Fibroblast of mammary gland (primary cell): ENCODE measurements at regions not wholly inside any gene's neighbourhood (a gene's known extent, or its start where the extent isn't known, plus 50 kb on each side); places are given as distances from the start of the nearest gene placed in this dataset.

Experiments
- DNase-seq: peaks from one replicate; pipeline ENCODE4 v3.0.0-alpha.2; 2010; ENCODE audit warnings: low read depth
- H3K4me3 ChIP-seq: 2 replicates; pipeline ENCODE4 v1.5.1; 2011; ENCODE audit warnings: low read depth, mild to moderate bottlenecking, low read length, moderate library complexity; ENCODE audit not compliant: control insufficient read depth
- TF ChIP-seq, protein P1 (sequence below): conservative IDR thresholded peaks from 2 replicates; pipeline ENCODE4 v1.5.1; 2011; ENCODE audit warnings: low read depth, low read length, inconsistent platforms; ENCODE audit not compliant: control insufficient read depth, insufficient read depth

DNA sequence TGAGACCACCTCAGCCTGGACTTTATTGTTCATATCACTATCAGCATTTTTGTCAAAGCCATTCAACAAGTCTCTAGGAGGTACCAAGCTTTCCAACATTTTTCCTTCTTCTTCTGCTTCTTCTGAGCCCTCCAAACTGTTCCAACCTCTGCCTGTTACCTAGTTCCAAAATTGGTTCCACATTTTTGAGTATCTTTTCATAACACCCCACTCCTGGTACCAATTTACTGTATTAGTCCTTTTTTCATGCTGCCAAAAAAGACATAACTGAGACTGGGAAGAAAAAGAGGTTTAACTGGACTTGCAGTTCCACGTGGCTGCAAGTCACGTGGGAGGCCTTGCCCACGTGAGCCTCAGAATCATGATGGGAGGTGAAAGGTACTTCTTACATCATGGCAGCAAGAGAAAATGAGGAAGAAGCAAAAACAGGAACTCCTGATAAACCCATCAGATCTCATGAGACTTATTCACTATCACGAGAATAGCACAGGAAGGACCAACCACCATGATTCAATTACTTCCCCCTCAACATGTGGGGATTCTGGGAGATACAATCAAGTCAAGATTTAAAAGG lies 215.1 kb downstream of the PCDH17 start:
- TF ChIP-seq, protein P1, sequence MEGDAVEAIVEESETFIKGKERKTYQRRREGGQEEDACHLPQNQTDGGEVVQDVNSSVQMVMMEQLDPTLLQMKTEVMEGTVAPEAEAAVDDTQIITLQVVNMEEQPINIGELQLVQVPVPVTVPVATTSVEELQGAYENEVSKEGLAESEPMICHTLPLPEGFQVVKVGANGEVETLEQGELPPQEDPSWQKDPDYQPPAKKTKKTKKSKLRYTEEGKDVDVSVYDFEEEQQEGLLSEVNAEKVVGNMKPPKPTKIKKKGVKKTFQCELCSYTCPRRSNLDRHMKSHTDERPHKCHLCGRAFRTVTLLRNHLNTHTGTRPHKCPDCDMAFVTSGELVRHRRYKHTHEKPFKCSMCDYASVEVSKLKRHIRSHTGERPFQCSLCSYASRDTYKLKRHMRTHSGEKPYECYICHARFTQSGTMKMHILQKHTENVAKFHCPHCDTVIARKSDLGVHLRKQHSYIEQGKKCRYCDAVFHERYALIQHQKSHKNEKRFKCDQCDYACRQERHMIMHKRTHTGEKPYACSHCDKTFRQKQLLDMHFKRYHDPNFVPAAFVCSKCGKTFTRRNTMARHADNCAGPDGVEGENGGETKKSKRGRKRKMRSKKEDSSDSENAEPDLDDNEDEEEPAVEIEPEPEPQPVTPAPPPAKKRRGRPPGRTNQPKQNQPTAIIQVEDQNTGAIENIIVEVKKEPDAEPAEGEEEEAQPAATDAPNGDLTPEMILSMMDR: no peak
- DNase-seq: no peak
- H3K4me3 ChIP-seq: no peak overlapping the region

DNA sequence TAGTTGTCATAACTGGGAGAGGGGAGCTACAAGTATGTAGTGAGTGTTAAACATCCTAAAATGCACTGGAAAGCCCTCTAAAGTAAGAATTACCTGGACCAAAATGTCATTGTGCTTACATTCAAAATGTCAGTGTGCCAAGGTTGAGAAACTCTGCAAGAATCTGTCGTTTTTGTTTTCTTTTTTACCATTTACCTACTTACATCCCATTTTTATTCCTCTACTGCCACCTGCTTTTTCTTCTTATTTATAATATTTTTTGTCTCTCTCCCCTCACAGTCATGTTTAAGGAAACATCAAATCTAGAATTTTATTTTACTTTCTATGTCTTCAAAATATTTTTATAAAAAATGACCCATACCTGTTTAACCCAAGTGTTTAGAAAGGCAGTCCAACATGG lies 226.4 kb downstream of the PCDH17 start:
- TF ChIP-seq, protein P1: no peak
- no peak overlapping the region for H3K4me3 ChIP-seq
- no peak for DNase-seq

DNA sequence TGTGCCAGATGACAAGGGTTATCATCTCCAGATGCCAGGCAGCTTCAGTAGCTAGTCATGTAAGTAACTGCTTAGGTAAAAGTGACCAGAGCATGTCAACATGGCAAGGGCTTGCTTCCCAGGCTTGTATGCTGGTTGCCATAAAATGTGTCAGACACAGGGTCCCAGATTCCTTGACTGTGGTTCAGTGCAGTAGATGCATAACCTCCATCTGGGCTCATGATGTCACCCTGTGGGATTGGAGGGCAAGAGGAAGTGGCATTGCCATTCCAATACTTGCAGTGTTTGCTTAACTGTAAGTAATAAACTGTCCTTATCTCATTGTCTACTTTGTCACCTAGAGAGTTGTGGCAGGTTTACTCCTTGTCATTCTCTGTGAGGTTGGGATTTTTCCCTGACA lies 226.8 kb downstream of the PCDH17 start:
- no peak overlapping the region for H3K4me3 ChIP-seq
- TF ChIP-seq, protein P1: no peak
- no peak for DNase-seq

DNA sequence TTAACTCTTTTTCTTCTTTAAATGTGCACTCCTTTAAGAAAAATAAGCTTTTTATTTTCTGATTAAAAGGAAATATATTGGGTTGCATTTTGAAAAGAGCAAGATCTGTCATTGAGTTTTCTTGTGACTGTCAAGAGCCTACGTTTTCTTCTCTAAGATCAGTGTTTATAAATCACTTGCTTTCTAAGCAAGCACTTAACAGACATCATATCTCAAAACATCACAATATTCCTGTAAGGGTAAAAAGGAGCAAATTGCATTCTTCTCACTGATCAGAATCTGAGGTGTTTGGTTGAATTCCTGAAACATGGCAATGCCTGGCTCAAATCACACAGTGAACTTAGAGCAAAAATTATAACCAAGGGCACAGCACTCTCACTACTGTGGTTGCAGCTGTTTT lies 231.3 kb downstream of the PCDH17 start:
- no peak for DNase-seq
- TF ChIP-seq, protein P1: no peak
- no peak overlapping the region for H3K4me3 ChIP-seq

DNA sequence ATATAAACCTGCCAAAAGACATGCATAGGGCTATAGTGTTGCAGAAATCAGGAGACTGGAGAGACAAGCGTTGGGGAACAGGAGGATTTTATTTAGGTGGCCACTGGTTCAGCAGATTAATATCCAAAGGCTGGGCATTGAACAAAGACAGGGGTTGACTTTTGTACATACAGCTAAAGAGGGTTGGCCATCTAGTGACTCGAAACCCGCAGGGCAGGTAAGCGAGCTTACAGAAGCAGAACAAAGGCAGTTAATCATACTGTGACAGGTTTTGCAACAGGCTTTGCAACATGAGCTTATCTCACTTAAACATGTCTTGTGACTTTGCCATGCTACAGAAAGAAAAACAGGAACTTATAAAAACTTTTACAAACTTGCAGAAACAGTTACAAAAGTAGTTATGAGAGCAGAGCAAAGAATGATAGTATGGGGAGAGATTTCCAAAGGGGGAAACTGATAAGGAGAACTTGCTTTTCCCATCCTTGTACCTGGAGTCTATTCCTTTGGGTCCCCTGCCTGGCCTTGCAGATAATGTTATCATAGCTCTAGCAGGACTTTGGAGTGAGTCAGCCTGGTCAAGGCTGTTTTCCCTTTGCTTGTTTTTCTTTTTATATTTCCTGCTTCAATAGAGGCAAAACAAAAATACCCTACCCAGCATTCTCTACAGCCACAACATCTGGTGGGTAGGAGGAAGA lies 234.2 kb downstream of the PCDH17 start:
- DNase-seq: no peak
- TF ChIP-seq, protein P1: no peak
- H3K4me3 ChIP-seq: no peak overlapping the region

DNA sequence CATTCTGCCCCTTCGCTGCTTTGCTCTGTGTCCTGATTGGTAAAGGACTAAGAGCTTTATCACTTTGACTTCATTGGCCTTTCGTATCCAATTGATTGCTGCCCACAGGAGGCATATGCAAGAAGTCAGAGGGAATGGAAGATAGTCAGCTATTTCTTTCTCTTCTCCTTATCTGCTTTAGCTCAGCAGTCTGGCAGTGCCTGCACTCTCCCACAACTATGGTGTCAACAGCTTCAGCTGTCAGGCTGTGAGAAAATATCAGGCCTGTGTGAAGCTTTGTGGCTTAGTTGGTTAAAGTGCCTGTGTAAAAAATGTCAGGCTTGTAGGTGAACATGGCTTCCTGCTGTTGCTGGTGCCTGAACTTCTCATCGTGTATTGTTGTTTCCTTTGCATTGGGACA lies 243.0 kb downstream of the PCDH17 start:
- no peak for DNase-seq
- TF ChIP-seq, protein P1: no peak
- H3K4me3 ChIP-seq: no peak overlapping the region
